Nephron progenitor cell (in vitro differentiated cells): ENCODE measurements at regions not wholly inside any gene's neighbourhood (a gene's known extent, or its start where the extent isn't known, plus 50 kb on each side); places are given as distances from the start of the nearest gene placed in this dataset.

Experiments used
- DNase-seq: peaks from one replicate; pipeline ENCODE4 v3.0.0; 2021
- H3K27ac Mint-ChIP-seq: 2 replicates; pipeline ENCODE4 v1.8.0; 2021; ENCODE audit warnings: mild to moderate bottlenecking, moderate library complexity, mixed read lengths
- H3K27me3 Mint-ChIP-seq: 2 replicates; pipeline ENCODE4 v1.8.0; 2021; ENCODE audit warnings: mild to moderate bottlenecking, low read depth, mixed read lengths; ENCODE audit not compliant: poor library complexity
- H3K36me3 Mint-ChIP-seq: 2 replicates; pipeline ENCODE4 v1.8.0; 2021; ENCODE audit warnings: low read depth, mixed read lengths
- H3K4me1 Mint-ChIP-seq: 2 replicates; pipeline ENCODE4 v1.8.0; 2021; ENCODE audit warnings: mixed read lengths
- H3K4me3 Mint-ChIP-seq: 2 replicates; pipeline ENCODE4 v1.8.0; 2021; ENCODE audit warnings: mild to moderate bottlenecking, moderate library complexity, mixed read lengths
- H3K9me3 Mint-ChIP-seq: 2 replicates; pipeline ENCODE4 v1.8.0; 2021; ENCODE audit warnings: mild to moderate bottlenecking, moderate library complexity, mixed read lengths
- CTCF ChIP-seq: fragments of 200-600 bp; sonication (generic); IDR thresholded peaks from 2 replicates; pipeline ENCODE4 v1.5.0; 2021; ENCODE audit warnings: antibody characterized with exemption

GRCh38 chr2:128421286-128421685 is 102.6 kb upstream of the HS6ST1 start:
- Mint-ChIP-seq H3K36me3 (peaks cover 10% of the 10 kb centered on the region), H3K27ac (no peak overlapping the region), H3K4me3 (no peak overlapping the region), H3K9me3 (peaks cover 43% of the 10 kb centered on the region), H3K4me1 (peaks cover 11% of the 10 kb centered on the region), H3K27me3 (peaks cover 5% of the 10 kb centered on the region)
- no peak for DNase-seq
- no peak for TF ChIP-seq CTCF

GRCh38 chr2:128421861-128422311 is 103.2 kb upstream of the HS6ST1 start:
- H3K4me1 Mint-ChIP-seq: peaks cover 11% of the 10 kb centered on the region
- TF ChIP-seq CTCF: no peak
- H3K27ac Mint-ChIP-seq: no peak overlapping the region
- no peak for DNase-seq
- H3K4me3 Mint-ChIP-seq: no peak overlapping the region
- H3K27me3 Mint-ChIP-seq: peaks cover 5% of the 10 kb centered on the region
- H3K36me3 Mint-ChIP-seq: peaks cover 10% of the 10 kb centered on the region
- peaks cover 42% of the 10 kb centered on the region for H3K9me3 Mint-ChIP-seq

- Mint-ChIP-seq H3K27me3 (peaks cover 5% of the 10 kb centered on the region), H3K36me3 (peaks cover 10% of the 10 kb centered on the region), H3K27ac (no peak overlapping the region), H3K4me1 (peaks cover 11% of the 10 kb centered on the region), H3K9me3 (peaks cover 37% of the 10 kb centered on the region), H3K4me3 (no peak overlapping the region)
- no peak for DNase-seq
- no peak for TF ChIP-seq CTCF
These were observed 103.9 kb upstream of the HS6ST1 start for GRCh38 chr2:128422571-128422970.

- Mint-ChIP-seq H3K4me3 (no peak overlapping the region), H3K9me3 (peaks cover 39% of the 10 kb centered on the region), H3K27ac (no peak overlapping the region), H3K36me3 (peaks cover 10% of the 10 kb centered on the region), H3K27me3 (peaks cover 5% of the 10 kb centered on the region), H3K4me1 (peaks cover 11% of the 10 kb centered on the region)
- no peak for DNase-seq
- TF ChIP-seq CTCF: no peak
These were observed 105.1 kb upstream of the HS6ST1 start for GRCh38 chr2:128423788-128424165.

- peaks cover 2% of the 10 kb centered on the region for H3K27me3 Mint-ChIP-seq
- no peak for TF ChIP-seq CTCF
- H3K9me3 Mint-ChIP-seq: peaks cover 43% of the 10 kb centered on the region
- H3K36me3 Mint-ChIP-seq: peaks cover 7% of the 10 kb centered on the region
- no peak for DNase-seq
- no peak overlapping the region for H3K4me3 Mint-ChIP-seq
- peaks cover 11% of the 10 kb centered on the region for H3K4me1 Mint-ChIP-seq
- H3K27ac Mint-ChIP-seq: no peak overlapping the region
These were observed 105.9 kb upstream of the HS6ST1 start for GRCh38 chr2:128424406-128425171.

- no peak for TF ChIP-seq CTCF
- peaks cover under 1% of the 10 kb centered on the region for H3K36me3 Mint-ChIP-seq
- peaks cover 11% of the 10 kb centered on the region for H3K4me1 Mint-ChIP-seq
- DNase-seq: no peak
- H3K4me3 Mint-ChIP-seq: no peak overlapping the region
- peaks cover 43% of the 10 kb centered on the region for H3K9me3 Mint-ChIP-seq
- no peak overlapping the region for H3K27ac Mint-ChIP-seq
- peaks cover under 1% of the 10 kb centered on the region for H3K27me3 Mint-ChIP-seq
These were observed 106.5 kb upstream of the HS6ST1 start for GRCh38 chr2:128425216-128425615.
